H1 (cell line): ENCODE measurements at regions not wholly inside any gene's neighbourhood (a gene's known extent, or its start where the extent isn't known, plus 50 kb on each side); places are given as distances from the start of the nearest gene placed in this dataset.

ENCODE experiments used
- CTCF ChIA-PET: fragments of 300-600 bp; sonication (Branson Sonifier 250); formaldehyde crosslinking; loops from one replicate; lab custom pipeline; 2021; ENCODE audit not compliant: partially characterized antibody; lab: Charles Lee
- POLR2A ChIA-PET: fragments of 300-600 bp; sonication (Branson Sonifier 250); formaldehyde crosslinking; loops from one replicate; lab custom pipeline; 2021; ENCODE audit warnings: inconsistent platforms; ENCODE audit not compliant: partially characterized antibody; lab: Charles Lee
- DNase-seq, 2 experiments: peaks; one replicate each; pipeline versions ENCODE4 v3.0.0 to v3.0.0-alpha.2; 2010 to 2022; ENCODE audit warnings: low spot score in 2 of 2, low read depth in 1 of 2, mixed read lengths in 1 of 2
- FAIRE-seq: peaks from 2 replicates; lab custom pipeline; 2011; peaks lifted over from hg19 to GRCh38; lab: Jason Lieb, UNC
- H2AFZ ChIP-seq: 2 replicates; pipeline ENCODE4 v1.8.1; 2012; ENCODE audit warnings: low read length, inconsistent platforms
- H2AK5ac ChIP-seq: 2 replicates; pipeline ENCODE4 v1.6.1; 2013; ENCODE audit warnings: low read depth, low read length
- H2BK120ac ChIP-seq: replicated peaks from 2 replicates; pipeline ENCODE3; 2013; ENCODE audit warnings: low read depth, low read length, inconsistent platforms
- H2BK12ac ChIP-seq: 2 replicates; pipeline ENCODE4 v1.6.1; 2013; ENCODE audit warnings: low read depth, low read length
- H2BK15ac ChIP-seq: 2 replicates; pipeline ENCODE4 v1.6.1; 2013; ENCODE audit warnings: low read length
- H2BK20ac ChIP-seq: 2 replicates; pipeline ENCODE4 v1.6.1; 2013; ENCODE audit warnings: low read length
- H2BK5ac ChIP-seq: 2 replicates; pipeline ENCODE4 v1.6.1; 2013; ENCODE audit warnings: low read depth, low read length
- H3K14ac ChIP-seq: 2 replicates; pipeline ENCODE4 v1.6.1; 2013; ENCODE audit warnings: inconsistent platforms; ENCODE audit not compliant: insufficient read length
- H3K18ac ChIP-seq: 2 replicates; pipeline ENCODE4 v1.6.1; 2013; ENCODE audit warnings: low read length; ENCODE audit errors: extremely low read depth
- H3K23ac ChIP-seq: 2 replicates; pipeline ENCODE4 v1.6.1; 2013; ENCODE audit warnings: inconsistent platforms; ENCODE audit not compliant: insufficient read length
- H3K23me2 ChIP-seq: 2 replicates; pipeline ENCODE4 v1.6.1; 2013; ENCODE audit warnings: low read depth, low read length
- H3K27ac ChIP-seq: 2 replicates; pipeline ENCODE4 v1.6.1; 2011; ENCODE audit warnings: low read depth, low read length, inconsistent platforms
- H3K27me3 ChIP-seq, 4 experiments: replicated peaks in 1 of 4; 1 replicate in 1 of 4; 2 replicates in 3 of 4; pipeline versions ENCODE4 v1.6.1 to v1.8.1; 2011 to 2013; ENCODE audit warnings: low read length in 3 of 4, mild to moderate bottlenecking in 3 of 4, inconsistent platforms in 2 of 4, mixed read lengths in 2 of 4, moderate library complexity in 1 of 4; ENCODE audit not compliant: control insufficient read depth in 3 of 4, insufficient read depth in 3 of 4; ENCODE audit errors: extremely low read depth in 1 of 4
- H3K36me3 ChIP-seq, 4 experiments: 2 replicates each; pipeline versions ENCODE4 v1.6.1 to v1.8.1; 2011 to 2013; ENCODE audit warnings: mild to moderate bottlenecking in 4 of 4, low read length in 3 of 4, moderate library complexity in 2 of 4, control low read depth in 1 of 4, inconsistent platforms in 1 of 4; ENCODE audit not compliant: insufficient read depth in 4 of 4, control insufficient read depth in 2 of 4
- H3K4ac ChIP-seq: replicated peaks from 2 replicates; pipeline ENCODE3; 2013; ENCODE audit warnings: low read length, low read depth, mixed read lengths, inconsistent platforms; ENCODE audit not compliant: insufficient read length
- H3K4me1 ChIP-seq, 4 experiments: replicated peaks in 1 of 4; 1 replicate in 1 of 4; 2 replicates in 3 of 4; pipeline versions ENCODE4 v1.6.1 to v1.8.1; 2011 to 2013; ENCODE audit warnings: low read length in 3 of 4, inconsistent platforms in 2 of 4, mixed read lengths in 1 of 4; ENCODE audit not compliant: insufficient read depth in 4 of 4, control insufficient read depth in 3 of 4
- H3K4me2 ChIP-seq, 2 experiments: 2 replicates each; pipeline versions ENCODE4 v1.6.1 to v1.8.1; 2011 to 2013; ENCODE audit warnings: low read depth in 2 of 2, low read length in 2 of 2, control low read depth in 1 of 2, inconsistent platforms in 1 of 2, mild to moderate bottlenecking in 1 of 2; ENCODE audit not compliant: insufficient read depth in 1 of 2
- H3K4me3 ChIP-seq, 4 experiments: fragments of 200-600, 300-600 bp in 1 of 4; sonication (generic), shearing (Covaris generic), sonication (Bioruptor Twin) in 1 of 4; 2 replicates each; pipeline versions ENCODE4 v1.5.1 to v1.8.1; 2011 to 2016; ENCODE audit warnings: low read length in 4 of 4, low read depth in 3 of 4, control low read depth in 2 of 4, inconsistent platforms in 2 of 4, mild to moderate bottlenecking in 2 of 4, mixed read lengths in 1 of 4, moderate library complexity in 1 of 4; ENCODE audit not compliant: insufficient read depth in 2 of 4; ENCODE audit errors: extremely low read depth in 1 of 4
- H3K56ac ChIP-seq: replicated peaks from 2 replicates; pipeline ENCODE3; 2013; ENCODE audit warnings: low read depth, mild to moderate bottlenecking, mixed read lengths, low read length, inconsistent platforms; ENCODE audit not compliant: insufficient read length
- H3K79me1 ChIP-seq: 2 replicates; pipeline ENCODE4 v1.6.1; 2013; ENCODE audit warnings: low read depth, low read length, control low read depth
- H3K79me2 ChIP-seq, 2 experiments: 2 replicates each; pipeline versions ENCODE4 v1.6.1 to v1.8.1; 2012 to 2013; ENCODE audit warnings: low read length in 2 of 2, mild to moderate bottlenecking in 2 of 2, inconsistent platforms in 1 of 2; ENCODE audit not compliant: insufficient read depth in 2 of 2, control insufficient read depth in 1 of 2
- H3K9ac ChIP-seq, 4 experiments: replicated peaks in 1 of 4; 1 replicate in 1 of 4; 2 replicates in 3 of 4; pipeline versions ENCODE4 v1.6.1 to v1.8.1; 2011 to 2013; ENCODE audit warnings: low read depth in 3 of 4, low read length in 3 of 4, control low read depth in 2 of 4, mild to moderate bottlenecking in 2 of 4, moderate library complexity in 2 of 4, inconsistent platforms in 1 of 4; ENCODE audit errors: extremely low read depth in 1 of 4
- H3K9me3 ChIP-seq, 2 experiments: 2 replicates each; pipeline versions ENCODE4 v1.6.1 to v1.8.1; 2012 to 2013; ENCODE audit warnings: mild to moderate bottlenecking in 2 of 2, moderate library complexity in 2 of 2, control low read depth in 1 of 2, inconsistent platforms in 1 of 2, low read depth in 1 of 2, low read length in 1 of 2, mixed read lengths in 1 of 2; ENCODE audit not compliant: insufficient read depth in 2 of 2
- H4K20me1 ChIP-seq, 2 experiments: replicated peaks in 1 of 2; 2 replicates each; pipeline versions ENCODE3 to v1.8.1; 2011 to 2013; ENCODE audit warnings: inconsistent platforms in 2 of 2, low read length in 2 of 2, mild to moderate bottlenecking in 1 of 2; ENCODE audit not compliant: insufficient read depth in 2 of 2, control insufficient read depth in 1 of 2
- H4K5ac ChIP-seq: 2 replicates; pipeline ENCODE4 v1.6.1; 2013; ENCODE audit warnings: low read length, low read depth, mixed read lengths, inconsistent platforms; ENCODE audit not compliant: insufficient read length
- H4K8ac ChIP-seq: 2 replicates; pipeline ENCODE4 v1.8.0; 2013; ENCODE audit warnings: mild to moderate bottlenecking, moderate library complexity, low read length, inconsistent platforms; ENCODE audit not compliant: insufficient read depth; ENCODE audit errors: extremely low read depth
- H4K91ac ChIP-seq: replicated peaks from 2 replicates; pipeline ENCODE3; 2013; ENCODE audit warnings: low read length, mixed read lengths, inconsistent platforms; ENCODE audit not compliant: insufficient read length
- BCL11A ChIP-seq, 2 experiments: IDR thresholded peaks; one replicate each; pipeline ENCODE4 v1.6.1; 2011; ENCODE audit warnings: low read depth in 2 of 2, low read length in 2 of 2, mild to moderate bottlenecking in 2 of 2
- CEBPB ChIP-seq: IDR thresholded peaks from 2 replicates; pipeline ENCODE4 v1.6.1; 2012; ENCODE audit warnings: low read depth, low read length
- CREB1 ChIP-seq: IDR thresholded peaks from 2 replicates; pipeline ENCODE4 v1.6.1; 2012; ENCODE audit warnings: inconsistent platforms
- GABPA ChIP-seq: IDR thresholded peaks from 2 replicates; pipeline ENCODE4 v1.6.1; 2011; ENCODE audit warnings: mild to moderate bottlenecking, low read length, moderate library complexity, borderline replicate concordance; ENCODE audit not compliant: insufficient read depth
- HDAC2 ChIP-seq, 2 experiments: fragments of 300-600 bp in 1 of 2; sonication (generic) in 1 of 2; IDR thresholded peaks; 2 replicates each; pipeline ENCODE4 v1.6.1; 2011 to 2012; ENCODE audit warnings: low read depth in 2 of 2, low read length in 2 of 2, mild to moderate bottlenecking in 2 of 2, moderate library complexity in 2 of 2, borderline replicate concordance in 1 of 2, inconsistent platforms in 1 of 2
- KDM1A ChIP-seq: fragments of 200-600, 300-600 bp; sonication (generic); IDR thresholded peaks from 2 replicates; pipeline ENCODE4 v1.7.1; 2016; ENCODE audit warnings: mild to moderate bottlenecking, low read length, borderline replicate concordance
- SIN3A ChIP-seq, 2 experiments: IDR thresholded peaks in 1 of 2; conservative IDR thresholded peaks in 1 of 2; 2 replicates each; pipeline ENCODE4 v1.6.1; 2011 to 2012; ENCODE audit warnings: low read length in 2 of 2, improper control_type of control experiment in 1 of 2, low read depth in 1 of 2, mild to moderate bottlenecking in 1 of 2

DNA sequence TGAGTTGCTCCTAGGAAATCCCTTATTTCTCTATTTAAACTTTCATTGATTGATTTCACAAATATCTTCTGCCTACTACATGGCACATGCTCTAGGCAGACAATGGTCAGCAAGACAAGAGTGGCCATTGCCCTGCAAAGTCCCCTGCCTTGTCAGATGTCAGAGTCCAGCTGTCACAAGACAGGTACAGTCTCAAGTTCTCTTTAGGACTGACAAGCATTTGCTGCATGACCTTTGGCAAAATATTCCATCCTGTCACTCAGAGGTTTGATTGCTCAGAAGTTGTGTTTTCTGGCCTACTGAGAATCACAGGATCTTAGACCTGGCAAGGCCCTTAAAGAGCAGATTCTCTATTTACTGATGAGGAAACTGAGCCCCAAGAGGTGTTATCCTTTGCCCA lies 322.3 kb upstream of the NFE2L3 start:
- no peak overlapping the region for H4K91ac ChIP-seq
- H3K4ac ChIP-seq, result no peak overlapping the region
- no peak overlapping the region for H3K4me3 ChIP-seq
- no peak for FAIRE-seq
- H2AFZ ChIP-seq, result no peak overlapping the region
- H2BK15ac ChIP-seq, result no peak overlapping the region
- no peaks in the 10 kb centered on the region for H3K23me2 ChIP-seq
- no peak overlapping the region for H3K4me2 ChIP-seq
- ChIA-PET POLR2A (no interaction called here), CTCF (interaction anchor here (1.9 to 3.5 kb wide), 2 partner anchors 9 kb away, joined by 7 to 19 read pairs; no protein-coding TSS in a partner anchor)
- H3K56ac ChIP-seq, result no peak overlapping the region
- no peak overlapping the region for H3K14ac ChIP-seq
- H3K23ac ChIP-seq, result no peak overlapping the region
- no peak overlapping the region for H4K5ac ChIP-seq
- H2BK120ac ChIP-seq, result no peak overlapping the region
- no peak overlapping the region for H3K9ac ChIP-seq
- no peak overlapping the region for H3K18ac ChIP-seq
- TF ChIP-seq GABPA, result no peak
- no peak for TF ChIP-seq SIN3A (conservative IDR thresholded peaks at IDR 0.05 in 1 of 2, IDR thresholded peaks at IDR 0.05 in 1 of 2; ENCODE audit: low read depth in 1 of 2, low read length in 2 of 2)
- no peak for TF ChIP-seq KDM1A
- TF ChIP-seq HDAC2 (IDR thresholded peaks at IDR 0.05; ENCODE audit: borderline replicate concordance in 1 of 2, low read depth in 2 of 2, low read length in 2 of 2), result no peak
- no peak for TF ChIP-seq CEBPB
- no peak for TF ChIP-seq BCL11A (IDR thresholded peaks at IDR 0.05; ENCODE audit: low read depth in 2 of 2, low read length in 2 of 2)
- no peak for TF ChIP-seq CREB1
- H4K8ac ChIP-seq, result no peak overlapping the region
- no peaks in the 10 kb centered on the region for H3K79me1 ChIP-seq
- no peaks in the 10 kb centered on the region for H4K20me1 ChIP-seq
- no peak overlapping the region for H3K27ac ChIP-seq
- DNase-seq, result no peak
- no peak overlapping the region for H2BK5ac ChIP-seq
- no peak overlapping the region for H2BK20ac ChIP-seq
- H2BK12ac ChIP-seq, result no peak overlapping the region
- no peaks in the 10 kb centered on the region for H3K9me3 ChIP-seq
- H3K4me1 ChIP-seq, result peaks cover 3 to 10% (median 5%) of the 10 kb centered on the region in 4 experiments; a peak in 5 of 7 replicates
- H3K79me2 ChIP-seq, result no peaks in the 10 kb centered on the region
- no peaks in the 10 kb centered on the region for H3K27me3 ChIP-seq
- no peaks in the 10 kb centered on the region for H3K36me3 ChIP-seq
- no peak overlapping the region for H2AK5ac ChIP-seq
